Osteocyte (in vitro differentiated cells): ENCODE measurements at regions not wholly inside any gene's neighbourhood (a gene's known extent, or its start where the extent isn't known, plus 50 kb on each side); places are given as distances from the start of the nearest gene placed in this dataset.

ENCODE experiments used
- DNase-seq: peaks from one replicate; pipeline ENCODE4 v3.0.0; 2021; ENCODE audit warnings: mixed read lengths; ENCODE audit not compliant: unreplicated experiment; ENCODE audit errors: extremely low spot score
- H3K27ac Mint-ChIP-seq: one replicate; pipeline ENCODE4 v1.8.0; 2021; ENCODE audit warnings: mild to moderate bottlenecking, mixed read lengths; ENCODE audit not compliant: unreplicated experiment
- H3K27me3 Mint-ChIP-seq: one replicate; pipeline ENCODE4 v1.8.0; 2021; ENCODE audit warnings: mixed read lengths; ENCODE audit not compliant: unreplicated experiment
- H3K36me3 Mint-ChIP-seq: one replicate; pipeline ENCODE4 v1.8.0; 2021; ENCODE audit warnings: mixed read lengths; ENCODE audit not compliant: unreplicated experiment
- H3K4me1 Mint-ChIP-seq: one replicate; pipeline ENCODE4 v1.8.0; 2021; ENCODE audit warnings: mixed read lengths; ENCODE audit not compliant: unreplicated experiment
- H3K4me3 Mint-ChIP-seq: one replicate; pipeline ENCODE4 v1.8.0; 2021; ENCODE audit warnings: mild to moderate bottlenecking, moderate library complexity, mixed read lengths; ENCODE audit not compliant: unreplicated experiment
- H3K9me3 Mint-ChIP-seq: one replicate; pipeline ENCODE4 v1.8.0; 2021; ENCODE audit warnings: mixed read lengths; ENCODE audit not compliant: unreplicated experiment
- CTCF ChIP-seq: fragments of 200-600 bp; sonication (generic); IDR thresholded peaks from 2 replicates; pipeline ENCODE4 v1.5.0; 2021; ENCODE audit warnings: antibody characterized with exemption, mild to moderate bottlenecking, moderate library complexity

GRCh38 chr22:22999523-22999922 is 70.8 kb upstream of the GNAZ start:
- DNase-seq = no peak
- Mint-ChIP-seq H3K36me3 (no peaks in the 10 kb centered on the region), H3K4me3 (no peak overlapping the region), H3K9me3 (peaks cover 23% of the 10 kb centered on the region), H3K4me1 (no peaks in the 10 kb centered on the region), H3K27me3 (peaks cover 34% of the 10 kb centered on the region), H3K27ac (no peak overlapping the region)
- no peak for TF ChIP-seq CTCF

GRCh38 chr22:23000657-23001347 is 69.5 kb upstream of the GNAZ start:
- Mint-ChIP-seq H3K9me3 (peaks cover 23% of the 10 kb centered on the region), H3K27me3 (peaks cover 34% of the 10 kb centered on the region), H3K27ac (no peak overlapping the region), H3K36me3 (no peaks in the 10 kb centered on the region), H3K4me3 (no peak overlapping the region), H3K4me1 (no peaks in the 10 kb centered on the region)
- no peak for DNase-seq
- no peak for TF ChIP-seq CTCF

- TF ChIP-seq CTCF = no peak
- no peaks in the 10 kb centered on the region for H3K4me1 Mint-ChIP-seq
- no peak overlapping the region for H3K4me3 Mint-ChIP-seq
- no peaks in the 10 kb centered on the region for H3K36me3 Mint-ChIP-seq
- H3K9me3 Mint-ChIP-seq = peaks cover 23% of the 10 kb centered on the region
- H3K27ac Mint-ChIP-seq = no peak overlapping the region
- DNase-seq = no peak
- H3K27me3 Mint-ChIP-seq = peaks cover 33% of the 10 kb centered on the region
Observed at GRCh38 chr22:23001463-23001862, 68.9 kb upstream of the GNAZ start.

- Mint-ChIP-seq H3K9me3 (peaks cover 11% of the 10 kb centered on the region), H3K27ac (no peak overlapping the region), H3K27me3 (peaks cover 32% of the 10 kb centered on the region), H3K36me3 (no peaks in the 10 kb centered on the region), H3K4me1 (no peaks in the 10 kb centered on the region), H3K4me3 (no peak overlapping the region)
- no peak for TF ChIP-seq CTCF
- DNase-seq = no peak
Observed at GRCh38 chr22:23002612-23003180, 67.6 kb upstream of the GNAZ start.

- no peaks in the 10 kb centered on the region for H3K36me3 Mint-ChIP-seq
- DNase-seq = no peak
- no peak overlapping the region for H3K27ac Mint-ChIP-seq
- no peaks in the 10 kb centered on the region for H3K9me3 Mint-ChIP-seq
- no peak for TF ChIP-seq CTCF
- H3K27me3 Mint-ChIP-seq = peaks cover 29% of the 10 kb centered on the region
- H3K4me1 Mint-ChIP-seq = no peaks in the 10 kb centered on the region
- no peak overlapping the region for H3K4me3 Mint-ChIP-seq
Observed at GRCh38 chr22:23007823-23008222, 62.5 kb upstream of the GNAZ start.
